ENCODE measurements at regions not wholly inside any gene's neighbourhood (a gene's known extent, or its start where the extent isn't known, plus 50 kb on each side); places are given as distances from the start of the nearest gene placed in this dataset.

GRCh38 chr3:18295171-18295920, 129.8 kb downstream of the SATB1 start:
- DNase-seq (ENCODE audit: low read depth in 4 of 4, low spot score in 1 of 4): peak in 1 of 4 experiments; percentile 17

GRCh38 chr3:18290157-18290556, 135.0 kb downstream of the SATB1 start:
- no peak for DNase-seq (ENCODE audit: low read depth in 4 of 4, low spot score in 1 of 4)

DNA sequence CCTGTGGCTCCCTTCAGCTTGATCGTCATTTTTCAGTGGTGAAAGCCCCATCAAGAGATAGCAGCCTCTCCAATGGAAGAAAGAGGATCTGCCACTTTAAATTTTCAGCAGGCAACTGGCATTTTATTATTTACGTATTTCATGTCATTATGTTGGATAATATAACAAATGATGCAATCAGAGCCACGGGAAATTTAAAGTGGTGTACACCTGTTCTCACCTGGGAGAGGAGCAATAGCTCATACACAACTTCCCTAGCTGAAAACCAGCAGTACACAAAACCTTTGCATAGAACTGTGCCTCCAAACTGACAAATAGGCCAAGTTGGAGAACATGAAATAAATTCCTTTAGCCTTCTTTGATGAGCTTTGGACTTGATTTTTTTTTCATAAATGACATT, 136.9 kb downstream of the SATB1 start:
- DNase-seq (ENCODE audit: low read depth in 4 of 4, low spot score in 1 of 4): no peak

DNA sequence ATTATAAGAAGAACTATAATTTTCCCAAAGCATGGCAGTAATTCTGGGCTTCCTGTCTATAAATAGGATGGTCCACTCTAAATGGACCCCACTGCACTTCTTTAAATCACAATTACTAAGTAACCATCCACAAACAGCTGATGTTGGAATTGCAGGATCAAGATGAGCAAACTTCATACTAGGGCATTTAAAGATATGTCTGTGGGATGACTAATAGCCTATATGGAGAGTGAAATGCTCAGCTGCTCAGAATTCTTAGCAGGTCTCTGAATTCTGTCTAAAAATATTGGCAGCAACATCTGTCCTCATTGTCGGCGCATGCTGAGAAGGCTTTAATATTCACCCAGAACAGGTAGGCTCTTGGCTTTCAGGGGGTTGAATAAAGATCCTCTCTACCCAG, 140.4 kb downstream of the SATB1 start:
- no peak for DNase-seq (ENCODE audit: low read depth in 4 of 4, low spot score in 1 of 4)

DNA sequence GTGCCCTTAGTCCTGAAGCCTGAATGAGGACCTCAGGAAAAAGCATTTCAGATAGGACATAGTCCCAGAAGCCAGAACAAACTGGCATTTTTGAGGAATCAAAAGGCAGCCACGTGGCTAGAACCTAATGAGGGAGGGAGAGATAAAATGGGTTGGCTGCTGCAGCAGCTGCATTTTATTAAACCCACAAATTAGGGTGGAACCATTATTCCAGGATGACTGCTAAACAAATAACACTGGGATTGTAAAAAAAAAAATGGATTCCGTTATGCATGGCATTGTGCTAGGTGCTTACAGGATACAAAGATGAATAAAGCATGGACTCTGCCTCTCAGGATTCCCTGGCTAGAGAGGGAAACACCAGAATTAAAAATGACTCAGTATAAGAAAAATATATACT, 141.5 kb downstream of the SATB1 start:
- no peak for DNase-seq (ENCODE audit: low read depth in 4 of 4, low spot score in 1 of 4)

GRCh38 chr3:18282507-18282906, 142.6 kb downstream of the SATB1 start:
- DNase-seq (ENCODE audit: low read depth in 4 of 4, low spot score in 1 of 4): no peak

DNA sequence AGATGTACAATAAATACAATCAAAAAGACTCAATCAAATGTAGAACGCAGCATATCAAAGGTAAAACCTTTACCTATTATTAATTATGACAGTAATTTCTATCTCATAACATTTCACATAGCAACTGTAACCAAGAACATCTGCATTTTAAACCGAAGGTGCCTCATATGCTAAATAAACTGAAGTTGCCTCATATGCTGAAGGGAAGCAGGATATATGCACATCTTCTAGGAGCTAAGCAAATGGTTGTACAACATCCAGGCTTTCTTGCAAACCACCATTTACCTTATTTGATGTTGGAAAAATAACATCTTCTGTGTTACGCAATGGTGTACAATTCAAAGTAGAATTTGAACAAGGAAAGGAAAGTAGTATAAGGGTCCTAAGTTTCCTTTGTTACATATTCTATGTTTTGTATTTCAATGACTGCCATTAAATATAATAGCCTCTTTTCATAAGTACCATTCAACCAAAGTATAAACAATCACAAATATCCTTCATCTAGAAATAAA, 145.9 kb downstream of the SATB1 start:
- no peak for DNase-seq (ENCODE audit: low read depth in 4 of 4, low spot score in 1 of 4)

DNA sequence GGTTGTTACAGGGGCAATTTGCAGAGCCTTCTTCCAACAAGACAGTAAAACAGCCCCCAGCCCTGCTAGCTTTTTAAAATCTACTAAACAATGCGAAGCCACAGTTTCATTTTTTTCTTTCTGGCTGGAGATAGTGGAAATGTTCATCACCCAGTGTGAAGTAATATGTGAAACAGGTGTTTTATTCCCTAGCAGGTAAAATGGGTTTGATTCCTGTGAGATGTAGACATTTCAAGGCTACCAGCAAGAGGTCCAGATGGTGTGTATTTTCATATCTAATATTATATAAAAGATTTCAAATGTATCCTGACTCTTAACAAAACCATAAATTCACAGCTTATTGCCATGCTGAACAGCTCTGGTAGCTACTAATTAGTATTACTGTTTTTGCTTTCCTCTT, 160.3 kb downstream of the SATB1 start:
- DNase-seq (ENCODE audit: low read depth in 4 of 4, low spot score in 1 of 4): no peak

- DNase-seq (ENCODE audit: low read depth in 4 of 4, low spot score in 1 of 4): no peak
Measured at GRCh38 chr3:18264361-18264760, 160.8 kb downstream of the SATB1 start.

GRCh38 chr3:18258492-18258891, 166.6 kb downstream of the SATB1 start:
- DNase-seq (ENCODE audit: low read depth in 4 of 4, low spot score in 1 of 4): no peak

- no peak for DNase-seq (ENCODE audit: low read depth in 4 of 4, low spot score in 1 of 4)
Measured at GRCh38 chr3:18252578-18252977, 172.6 kb downstream of the SATB1 start.

DNA sequence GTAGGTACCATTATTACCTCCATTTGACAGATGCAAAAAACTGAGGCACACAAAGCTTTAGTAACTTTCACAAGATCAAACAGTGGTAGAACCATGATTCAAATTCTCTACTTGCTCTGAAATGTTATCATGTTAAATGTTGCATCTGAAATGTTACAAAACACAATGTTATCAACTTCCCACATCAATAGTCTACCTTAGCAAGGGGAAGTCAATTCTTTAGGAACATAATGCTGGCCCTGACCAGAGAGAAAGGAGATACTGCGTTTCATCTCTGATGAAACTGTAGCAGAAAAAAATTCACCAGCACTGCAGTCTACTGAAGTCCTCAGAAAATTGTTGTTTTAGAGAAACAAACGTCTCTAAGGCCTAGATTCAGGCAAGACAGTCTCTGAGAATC, 174.1 kb downstream of the SATB1 start:
- no peak for DNase-seq (ENCODE audit: low read depth in 4 of 4, low spot score in 1 of 4)

DNA sequence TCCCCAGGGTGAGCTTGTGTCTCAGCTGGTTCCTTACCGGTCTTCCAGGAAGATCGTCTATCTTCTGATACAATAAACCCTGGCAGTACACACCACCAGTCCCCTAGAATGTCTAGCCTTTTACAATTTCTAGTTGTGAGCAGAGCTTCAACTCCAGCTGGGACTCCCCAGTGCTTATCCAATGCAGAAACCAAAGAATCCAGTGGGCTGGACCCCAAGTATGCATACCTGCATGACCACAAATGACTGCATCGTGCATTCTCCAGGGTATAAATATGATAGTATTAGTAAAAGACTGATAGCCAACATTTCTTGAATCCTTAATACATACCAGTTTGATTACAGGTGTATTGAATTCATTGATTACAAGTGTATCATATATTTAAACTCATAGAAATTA, 176.0 kb downstream of the SATB1 start:
- DNase-seq (ENCODE audit: low read depth in 4 of 4, low spot score in 1 of 4): no peak

GRCh38 chr3:18247776-18248310, 177.3 kb downstream of the SATB1 start:
- DNase-seq (ENCODE audit: low read depth in 4 of 4, low spot score in 1 of 4): no peak

DNA sequence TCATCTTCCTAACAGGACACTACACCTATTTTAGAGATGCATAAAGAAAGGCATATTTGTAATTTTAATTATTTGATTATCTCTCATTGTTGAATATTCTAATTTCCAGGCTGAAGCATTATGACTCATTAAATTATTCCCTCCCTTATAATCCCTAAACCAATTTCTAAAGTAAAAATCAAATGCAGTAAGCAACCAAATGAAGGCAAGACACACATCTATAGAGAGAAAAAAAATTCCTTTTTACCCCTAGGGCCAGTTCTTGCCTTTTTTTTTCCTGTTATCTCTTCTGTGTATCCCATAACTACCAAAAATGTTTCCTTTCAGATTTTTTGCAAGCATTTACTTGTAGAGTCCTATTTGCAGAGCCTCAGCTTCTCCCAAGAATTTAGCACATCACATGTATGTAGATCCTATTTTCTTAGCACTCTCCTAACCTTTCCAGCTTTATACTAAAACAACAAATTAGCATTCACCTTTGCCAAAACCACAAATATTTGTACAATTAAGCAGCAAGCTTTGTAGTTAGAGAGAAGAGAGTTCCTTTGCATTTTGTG, 177.9 kb downstream of the SATB1 start:
- DNase-seq (ENCODE audit: low read depth in 4 of 4, low spot score in 1 of 4): no peak

- DNase-seq (ENCODE audit: low read depth in 4 of 4, low spot score in 1 of 4): no peak
Measured at GRCh38 chr3:18246336-18247060, 178.6 kb downstream of the SATB1 start.

GRCh38 chr3:18245721-18246120, 179.4 kb downstream of the SATB1 start:
- no peak for DNase-seq (ENCODE audit: low read depth in 4 of 4, low spot score in 1 of 4)

DNA sequence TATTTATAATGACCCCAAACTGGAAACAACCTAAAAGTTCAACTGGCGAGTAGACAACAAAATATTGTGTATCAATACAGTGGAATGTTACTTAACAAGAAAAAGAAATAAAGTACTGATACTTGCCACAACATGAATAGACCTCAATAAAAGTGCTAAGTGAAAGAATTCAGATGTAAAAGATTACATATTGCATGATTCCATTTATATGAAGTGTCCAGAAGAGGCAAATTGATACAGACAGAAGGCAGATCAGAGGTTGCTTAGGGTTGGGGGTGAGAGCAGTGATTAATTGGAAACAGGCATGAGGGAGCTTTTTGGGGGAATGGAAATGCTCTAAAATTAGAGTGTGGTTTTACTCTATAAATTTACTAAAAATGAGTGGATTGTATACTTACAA, 183.3 kb downstream of the SATB1 start:
- DNase-seq (ENCODE audit: low read depth in 4 of 4, low spot score in 1 of 4): no peak

- DNase-seq (ENCODE audit: low read depth in 4 of 4, low spot score in 1 of 4): no peak
Measured at GRCh38 chr3:18239674-18240073, 185.5 kb downstream of the SATB1 start.

DNA sequence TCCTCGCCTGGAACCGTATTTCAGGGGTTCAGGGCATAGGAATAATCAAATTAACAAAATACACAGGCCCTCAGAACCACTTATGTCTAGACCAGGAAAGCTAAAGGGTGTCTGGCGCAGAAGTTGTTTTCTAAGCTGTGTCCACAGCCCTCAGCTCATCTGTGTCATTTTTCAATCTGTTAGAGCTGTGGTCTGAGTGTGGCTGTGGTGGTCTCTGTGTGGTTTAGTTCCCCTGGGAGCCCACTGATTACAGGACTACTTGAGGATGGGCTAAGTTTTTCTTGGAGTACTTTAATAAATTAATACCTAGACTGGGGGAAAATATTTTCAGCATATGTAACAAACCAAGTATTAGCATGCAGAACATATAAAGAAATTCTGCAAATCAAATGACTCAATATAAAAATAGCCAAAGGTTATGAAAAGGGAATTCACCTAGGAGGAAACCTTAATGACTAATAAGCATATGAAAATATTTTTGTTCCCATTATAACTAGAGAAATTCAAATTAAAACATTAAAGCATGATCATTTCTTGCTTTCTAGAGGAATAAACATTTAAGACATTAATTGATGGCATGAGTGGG, 186.3 kb downstream of the SATB1 start:
- DNase-seq (ENCODE audit: low read depth in 4 of 4, low spot score in 1 of 4): no peak

DNA sequence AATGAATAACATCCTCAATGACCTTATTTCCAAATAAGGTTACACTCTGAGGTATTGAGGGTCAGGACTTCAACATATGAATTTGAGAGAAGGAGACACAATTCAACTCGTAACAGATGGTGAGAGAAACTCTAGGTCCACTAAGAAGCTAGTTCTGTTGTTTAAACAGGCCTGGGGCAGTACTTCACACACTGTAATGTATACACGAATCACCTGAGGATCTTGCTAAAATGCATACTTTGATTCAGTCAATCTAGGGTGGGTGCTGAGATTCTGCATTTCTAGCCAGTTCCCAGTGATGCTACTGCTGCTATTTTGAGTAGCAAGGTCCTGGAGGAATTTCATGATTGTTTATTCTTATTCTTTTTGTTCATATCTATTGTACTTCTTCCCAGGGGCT, 186.8 kb downstream of the SATB1 start:
- no peak for DNase-seq (ENCODE audit: low read depth in 4 of 4, low spot score in 1 of 4)

All from stimulated activated CD4-positive, alpha-beta T cell treated with anti-CD3 and anti-CD28 coated beads, Interleukin-1b, Interleukin-23, amount 100 ng/mL, for 24 hours (primary cell).